ENCODE measurements at regions not wholly inside any gene's neighbourhood (a gene's known extent, or its start where the extent isn't known, plus 50 kb on each side); places are given as distances from the start of the nearest gene placed in this dataset.

DNA sequence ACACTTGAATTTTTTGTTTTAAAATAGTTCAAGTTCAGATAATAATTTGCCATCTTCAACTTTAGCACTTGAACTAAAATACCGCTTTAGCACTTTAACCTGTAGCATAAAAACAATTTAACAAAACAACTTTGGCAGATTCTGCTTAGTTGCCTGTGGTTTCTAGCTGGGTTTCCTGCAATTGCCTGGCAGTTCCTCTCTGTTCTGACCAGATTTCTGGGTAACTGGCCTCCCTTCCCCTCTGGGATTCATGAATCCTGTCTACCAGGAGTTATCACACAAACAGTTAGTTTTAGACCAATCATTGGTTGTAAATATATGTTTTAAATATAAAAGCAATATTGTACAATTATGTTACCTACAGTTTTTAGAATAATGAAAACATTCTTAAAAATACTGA, 89.8 kb upstream of the HDAC9 start:
- DNase-seq (ENCODE audit: low read depth, low spot score), result no peak

DNA sequence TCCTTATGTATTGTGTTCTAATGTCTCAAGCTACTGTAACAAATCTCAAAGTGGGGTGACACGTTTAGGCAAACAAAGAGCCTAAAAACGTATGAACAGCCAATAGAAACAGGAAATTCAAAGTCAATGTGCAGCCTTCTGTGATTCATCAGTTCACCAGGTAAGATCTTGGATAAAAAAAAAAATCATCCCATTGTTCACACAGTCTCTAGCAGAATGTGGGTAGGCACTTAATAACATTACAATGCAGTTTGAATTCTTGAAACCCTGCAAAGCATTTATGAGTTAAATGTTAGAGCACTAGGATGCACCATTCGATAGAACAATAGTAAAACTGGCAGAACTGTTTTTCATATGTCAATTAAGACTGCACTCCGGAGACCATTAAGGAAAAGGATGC, 88.2 kb upstream of the HDAC9 start:
- no peak for DNase-seq (ENCODE audit: low read depth, low spot score)

DNA sequence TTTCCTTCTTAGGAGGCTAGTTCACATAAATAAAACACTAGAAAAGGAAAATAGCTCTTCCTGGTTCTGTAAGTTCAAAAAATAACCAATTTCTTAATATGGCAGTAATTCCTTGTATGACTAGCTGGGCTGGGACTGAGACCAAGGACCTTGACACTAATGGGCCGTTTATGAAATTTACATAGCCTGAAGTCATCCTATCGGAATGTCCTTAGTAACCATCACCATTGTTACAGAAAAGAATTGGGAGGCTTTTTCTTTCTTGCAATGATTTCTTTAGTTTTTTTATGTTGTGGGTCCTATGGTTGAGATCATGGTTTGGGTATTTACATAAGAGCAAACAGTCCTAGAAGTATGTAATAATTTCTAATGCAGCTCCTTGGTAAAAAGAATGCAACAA, 87.1 kb upstream of the HDAC9 start:
- DNase-seq (ENCODE audit: low read depth, low spot score), result no peak

DNA sequence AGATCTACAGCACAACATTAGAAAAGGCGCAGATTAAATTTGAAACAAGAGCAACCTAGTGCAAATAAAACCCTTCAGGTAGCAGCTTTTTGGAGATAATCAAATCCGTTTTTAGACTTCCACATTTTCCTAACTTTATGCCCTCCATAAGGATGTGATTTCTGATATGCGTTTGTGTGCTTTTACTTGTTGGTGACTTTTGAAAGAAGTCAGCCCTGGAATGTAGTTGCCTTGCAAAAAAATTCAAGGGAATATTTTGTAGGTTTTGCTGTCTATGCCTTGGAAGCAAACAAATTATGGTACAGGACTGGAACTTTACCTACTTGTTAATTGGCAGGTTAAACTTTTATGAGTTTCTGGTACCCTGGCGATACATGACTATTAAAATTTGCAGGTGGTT, 86.7 kb upstream of the HDAC9 start:
- no peak for DNase-seq (ENCODE audit: low read depth, low spot score)

DNA sequence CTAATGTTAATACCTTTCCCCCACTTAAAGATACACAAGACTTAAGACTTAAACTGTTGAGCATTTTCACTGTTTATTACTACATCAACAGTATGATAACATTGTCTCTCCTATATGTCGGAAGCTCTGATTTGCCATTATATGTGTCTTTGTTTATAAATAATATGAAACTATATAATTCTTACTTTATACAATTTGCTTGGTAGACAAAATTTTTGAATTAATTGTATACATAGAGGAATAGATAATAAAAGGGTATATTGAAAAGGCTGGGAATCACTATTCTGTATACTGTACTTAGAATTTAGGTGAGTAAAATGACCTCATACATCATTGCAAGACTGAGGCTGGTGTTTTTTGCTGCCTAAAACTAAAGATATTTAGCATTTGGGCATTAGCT, 82.1 kb upstream of the HDAC9 start:
- no peak for DNase-seq (ENCODE audit: low read depth, low spot score)

DNA sequence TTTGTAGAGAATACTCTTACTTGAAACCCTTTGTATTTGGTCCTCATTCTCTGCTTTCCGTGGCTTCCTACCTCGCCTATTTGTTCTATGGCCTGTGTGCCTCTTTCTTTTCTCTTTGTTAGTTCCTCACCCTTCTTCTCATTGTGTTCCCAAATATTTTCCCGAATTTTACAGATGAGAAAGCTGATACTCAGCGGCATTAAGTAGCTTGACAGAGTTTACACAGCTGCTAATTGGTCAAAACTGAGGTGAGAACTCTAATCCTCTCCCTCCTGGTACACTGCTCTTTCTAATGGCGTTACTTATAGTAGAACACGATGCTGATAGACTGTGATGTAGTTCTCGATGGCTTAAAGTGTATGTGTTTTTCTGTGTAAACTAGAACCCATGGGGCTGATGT, 80.7 kb upstream of the HDAC9 start:
- no peak for DNase-seq (ENCODE audit: low read depth, low spot score)

DNA sequence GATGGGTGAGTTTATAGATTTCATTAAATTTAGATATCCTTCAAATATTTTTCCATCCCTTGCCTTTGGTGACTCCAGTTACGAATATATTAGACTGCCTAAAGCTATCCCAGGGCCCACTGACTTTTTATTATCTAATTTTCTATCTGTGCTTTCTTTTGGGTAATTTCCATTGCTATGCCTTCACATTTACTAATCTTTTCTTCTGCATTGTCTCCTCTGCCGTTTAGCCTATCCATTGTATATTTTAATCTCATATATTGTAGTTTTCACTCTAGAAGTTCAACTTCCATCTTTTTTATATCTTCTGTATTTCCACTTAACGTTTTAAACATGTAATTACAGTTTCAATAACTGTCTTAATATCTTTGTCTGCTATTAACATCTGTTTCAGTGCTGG, 78.6 kb upstream of the HDAC9 start:
- no peak for DNase-seq (ENCODE audit: low read depth, low spot score)

DNA sequence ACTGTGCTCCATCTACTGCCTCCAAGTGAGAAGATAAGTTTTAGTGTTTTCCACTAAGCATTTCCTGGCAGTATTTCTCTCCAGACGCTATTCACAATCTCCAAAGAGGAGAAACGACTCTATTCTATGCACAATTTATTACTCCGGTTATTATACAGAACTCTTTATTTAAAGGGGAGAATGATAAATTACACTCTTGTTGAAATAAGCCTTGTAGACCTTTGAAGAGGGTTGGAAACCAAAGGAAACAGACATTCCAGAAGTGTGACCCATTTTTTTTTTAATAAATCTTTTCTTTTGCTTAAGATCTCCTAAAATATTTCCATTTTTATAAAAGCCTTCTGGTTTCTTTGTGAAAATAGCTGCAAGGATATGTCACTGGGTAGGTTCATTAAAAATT, 76.1 kb upstream of the HDAC9 start:
- DNase-seq (ENCODE audit: low read depth, low spot score), result no peak

DNA sequence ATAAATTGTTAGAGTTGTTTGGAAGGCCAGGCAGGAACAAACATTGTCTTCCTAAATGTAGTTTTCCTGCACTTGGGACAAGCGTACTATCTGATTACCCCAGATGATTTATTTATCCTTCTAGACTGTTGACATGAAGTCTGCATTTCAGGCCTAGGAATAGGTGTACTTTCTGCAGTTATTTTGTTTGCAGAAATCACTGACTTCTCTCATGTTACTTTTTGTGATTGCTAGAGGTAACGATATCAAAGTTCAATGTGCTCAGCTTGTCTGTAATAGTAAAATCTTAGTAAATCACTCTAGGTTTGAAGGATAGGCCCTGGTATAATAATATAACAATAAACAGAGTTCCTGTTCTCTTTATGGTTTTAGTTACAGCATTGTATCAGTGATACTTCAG, 75.4 kb upstream of the HDAC9 start:
- no peak for DNase-seq (ENCODE audit: low read depth, low spot score)

DNA sequence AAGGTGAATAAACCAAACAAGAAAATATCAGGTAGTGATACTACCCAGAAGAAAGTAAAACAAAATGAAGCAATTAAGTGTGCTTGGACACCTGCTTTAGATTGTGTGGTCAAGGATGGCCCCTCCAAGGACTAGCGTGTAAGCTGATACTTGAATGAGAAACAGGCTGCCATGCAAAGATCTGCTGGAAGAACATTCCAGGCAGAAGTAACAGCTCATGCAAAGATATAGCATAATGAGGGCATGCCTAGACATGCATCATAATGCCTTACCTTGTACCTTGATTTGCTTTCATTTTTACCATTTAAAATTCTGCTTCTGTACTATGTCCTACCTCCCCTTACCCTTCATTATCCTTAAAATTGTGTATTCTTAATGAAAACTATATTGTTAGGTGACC, 74.8 kb upstream of the HDAC9 start:
- no peak for DNase-seq (ENCODE audit: low read depth, low spot score)

DNA sequence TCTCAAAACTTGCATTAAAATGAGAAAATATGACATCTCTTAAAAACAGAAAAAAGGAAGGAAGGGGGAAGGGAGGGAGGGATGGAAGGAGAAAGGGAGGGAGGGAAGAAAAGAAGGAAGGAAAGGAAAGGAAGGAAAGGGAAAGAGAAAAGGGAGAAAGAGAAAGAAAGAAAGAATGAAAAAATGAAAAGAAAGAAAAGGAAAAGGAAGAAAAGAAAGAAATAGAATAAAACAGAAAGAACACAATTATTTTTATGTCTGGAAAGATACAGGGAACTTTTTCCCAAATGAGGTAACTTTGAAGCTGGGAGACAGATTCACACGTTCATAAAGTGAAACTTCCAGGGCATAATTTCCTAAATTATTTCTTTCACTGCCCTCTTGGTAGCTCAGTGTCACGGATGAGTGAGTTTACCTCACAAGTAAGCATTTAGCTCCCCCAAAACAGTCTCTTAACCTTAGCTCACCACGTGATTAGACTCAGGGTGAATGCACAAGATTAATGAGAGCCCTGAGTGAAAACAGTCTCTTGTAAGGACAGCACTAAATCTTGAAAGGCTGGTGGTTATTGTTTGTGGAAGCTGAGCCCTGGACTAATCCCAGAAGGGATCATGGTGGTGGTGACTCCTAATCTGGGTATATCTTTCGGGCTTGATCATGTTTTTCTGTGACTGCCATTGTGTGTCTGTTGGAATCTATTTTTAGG, 74.1 kb upstream of the HDAC9 start:
- no peak for DNase-seq (ENCODE audit: low read depth, low spot score)

DNA sequence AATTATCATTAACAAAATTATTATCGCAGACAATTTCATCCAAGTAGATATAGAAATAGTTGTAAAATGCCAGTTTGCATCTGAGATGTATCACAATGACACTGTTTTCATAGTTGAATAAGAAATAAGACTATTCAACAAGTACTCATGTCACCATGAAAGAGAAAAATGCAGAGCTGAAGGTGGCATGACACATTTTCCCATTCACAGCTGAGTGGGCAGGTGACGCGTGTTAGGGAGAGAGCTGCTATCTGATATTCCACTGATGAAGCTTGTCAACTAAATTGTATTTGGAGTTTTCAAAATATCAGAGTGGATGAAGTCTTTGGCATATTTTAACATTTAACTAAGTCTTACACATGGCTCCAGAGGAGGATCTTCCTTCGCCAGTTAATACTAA, 70.3 kb upstream of the HDAC9 start:
- no peak for DNase-seq (ENCODE audit: low read depth, low spot score)

DNA sequence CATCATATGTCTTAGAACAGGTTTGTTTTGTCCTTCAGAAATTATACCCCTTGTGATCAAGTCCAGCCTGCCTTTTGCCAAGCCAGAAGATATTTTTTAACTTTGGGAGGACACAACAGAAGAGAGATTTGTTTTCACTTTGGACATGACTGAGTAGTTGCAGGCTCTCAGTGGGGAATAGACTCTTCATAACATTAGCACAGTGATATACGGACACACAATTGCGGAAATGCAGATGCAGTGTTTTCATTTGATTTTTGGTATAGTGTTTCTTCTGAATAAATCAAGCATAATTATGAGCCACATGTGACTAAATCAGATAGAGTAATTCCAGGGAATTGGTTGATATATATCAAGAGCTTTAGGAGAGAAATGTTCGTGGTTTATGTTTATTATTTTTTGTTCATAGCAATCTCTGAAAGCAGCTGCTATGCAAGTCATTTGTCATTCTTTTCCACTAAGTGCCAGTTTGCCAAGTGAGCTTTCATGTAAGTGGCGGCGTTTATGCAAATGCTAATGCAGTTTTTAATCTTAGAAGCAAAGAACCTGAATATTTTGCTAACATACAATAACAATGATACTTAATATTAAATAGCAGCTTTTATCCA, 69.6 kb upstream of the HDAC9 start:
- no peak for DNase-seq (ENCODE audit: low read depth, low spot score)

DNA sequence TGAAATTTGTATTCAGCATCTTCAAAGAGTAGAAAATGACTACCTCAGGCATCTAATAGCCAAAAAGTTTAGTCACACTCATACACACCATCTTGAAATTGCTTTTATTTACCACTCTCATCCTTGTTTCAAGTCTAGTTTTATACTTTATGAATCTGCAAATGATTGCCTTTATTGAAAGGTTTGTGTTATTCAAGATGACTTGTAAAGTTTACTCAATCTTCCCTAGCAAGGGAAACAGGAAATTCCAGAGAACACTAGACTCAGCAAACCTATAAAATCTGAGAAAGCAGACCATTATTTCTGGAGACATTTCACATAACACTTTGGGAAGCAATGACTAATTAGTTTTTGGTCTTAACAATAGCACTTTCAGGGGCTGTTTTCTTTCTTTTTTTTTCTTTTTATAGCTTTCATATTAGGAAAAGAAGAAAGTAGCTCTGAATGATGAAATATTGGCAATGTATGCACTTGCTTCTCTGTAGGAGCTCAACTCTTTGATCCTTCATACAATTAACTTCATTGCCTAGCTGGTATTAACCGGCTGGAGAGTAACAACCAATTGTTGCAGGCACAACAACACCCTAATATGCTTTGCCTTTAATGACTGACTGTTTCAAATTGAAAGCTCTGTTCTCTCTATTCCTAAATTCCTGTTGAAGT, 68.9 kb upstream of the HDAC9 start:
- peak; percentile 74 for DNase-seq (ENCODE audit: low read depth, low spot score)

DNA sequence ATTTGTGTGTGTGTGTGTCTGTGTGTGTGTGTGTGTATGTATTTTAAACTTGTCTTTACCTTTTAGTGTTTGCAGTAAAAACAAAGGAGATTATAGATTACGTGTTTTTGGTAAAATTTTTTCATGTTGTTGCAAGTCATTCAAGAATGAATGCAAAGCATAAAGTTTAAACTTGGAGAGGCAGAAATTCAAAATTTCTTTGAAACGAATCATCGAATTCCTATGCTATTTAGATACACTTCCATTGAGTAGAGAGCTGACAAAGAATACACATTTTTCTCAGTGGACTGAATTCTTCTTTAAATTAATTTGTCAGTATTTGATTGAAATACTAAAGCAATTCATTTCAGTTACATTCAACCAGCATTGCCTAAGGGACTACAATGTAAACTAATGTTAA, 66.0 kb upstream of the HDAC9 start:
- no peak for DNase-seq (ENCODE audit: low read depth, low spot score)

DNA sequence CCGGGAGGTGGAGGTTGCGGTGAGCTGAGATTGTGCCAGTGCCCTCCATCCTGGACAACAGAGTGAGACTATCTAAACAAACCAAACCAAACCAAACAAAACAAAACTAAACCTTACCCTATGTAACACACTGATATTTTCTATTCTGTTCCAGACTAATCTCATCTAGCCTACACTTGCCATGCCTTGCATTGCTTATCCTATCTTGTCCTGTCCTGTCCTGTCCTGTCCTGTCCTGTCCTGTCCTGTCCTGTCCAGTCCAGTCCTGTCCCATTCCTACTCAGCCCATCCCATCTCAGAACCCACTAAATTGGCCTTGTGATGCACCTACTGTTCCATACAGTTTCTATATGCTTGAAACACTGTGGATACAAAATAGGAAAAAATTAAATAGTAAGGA, 64.7 kb upstream of the HDAC9 start:
- DNase-seq (ENCODE audit: low read depth, low spot score), result no peak

DNA sequence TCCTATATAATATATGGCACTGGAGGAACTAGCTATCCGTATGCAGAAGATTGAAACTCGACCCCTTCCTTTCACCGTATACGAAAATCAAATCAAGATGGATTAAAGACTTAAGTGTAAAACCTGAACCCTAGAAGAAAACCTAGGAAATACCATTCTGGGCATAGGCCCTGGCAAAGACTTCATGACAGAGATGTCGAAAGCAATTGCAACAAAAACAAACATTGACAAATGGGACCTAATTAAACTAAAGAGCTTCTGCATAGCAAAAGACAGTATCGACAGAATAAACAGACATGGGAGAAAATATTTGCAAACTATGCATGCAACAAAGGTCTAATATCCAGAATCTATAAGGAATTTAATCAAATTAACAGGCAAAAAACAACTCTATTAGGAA, 61.4 kb upstream of the HDAC9 start:
- no peak for DNase-seq (ENCODE audit: low read depth, low spot score)

DNA sequence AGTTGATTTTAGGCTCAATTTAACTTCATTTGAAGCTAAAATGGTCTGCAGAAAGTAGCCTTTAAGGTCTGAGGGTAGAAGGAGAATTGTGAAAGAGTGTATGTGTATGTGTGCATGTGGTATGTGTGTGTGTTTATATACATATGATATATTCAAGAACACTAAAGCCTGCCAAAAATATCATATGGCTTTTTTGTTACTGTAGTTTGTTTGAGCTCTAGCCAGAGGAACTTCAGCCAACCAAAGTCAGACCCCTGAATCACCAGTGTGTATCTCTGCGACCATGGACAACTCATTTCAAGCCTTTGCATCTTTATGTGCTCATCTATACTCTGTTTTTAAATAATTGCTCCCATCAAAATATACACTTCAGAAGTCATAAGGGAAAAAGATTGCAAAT, 58.4 kb upstream of the HDAC9 start:
- DNase-seq (ENCODE audit: low read depth, low spot score), result no peak

DNA sequence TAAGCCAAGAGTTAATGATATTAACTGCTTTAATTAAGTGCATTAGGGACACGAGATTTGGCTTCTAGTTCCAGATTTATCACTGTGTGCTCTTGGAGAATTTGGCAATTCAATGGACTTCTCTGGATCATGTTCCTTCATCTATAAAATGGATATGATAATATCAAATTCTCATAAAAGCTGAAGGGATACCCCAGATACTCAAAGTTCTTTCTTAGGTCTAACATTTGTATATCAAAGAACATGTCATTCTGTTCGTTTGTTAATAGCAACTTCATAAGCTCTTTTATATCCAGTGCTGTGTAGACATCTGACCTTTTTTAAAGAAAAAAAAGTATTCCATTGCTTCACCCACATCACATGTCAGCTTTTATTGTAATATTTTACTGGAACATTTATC, 54.6 kb upstream of the HDAC9 start:
- no peak for DNase-seq (ENCODE audit: low read depth, low spot score)

DNA sequence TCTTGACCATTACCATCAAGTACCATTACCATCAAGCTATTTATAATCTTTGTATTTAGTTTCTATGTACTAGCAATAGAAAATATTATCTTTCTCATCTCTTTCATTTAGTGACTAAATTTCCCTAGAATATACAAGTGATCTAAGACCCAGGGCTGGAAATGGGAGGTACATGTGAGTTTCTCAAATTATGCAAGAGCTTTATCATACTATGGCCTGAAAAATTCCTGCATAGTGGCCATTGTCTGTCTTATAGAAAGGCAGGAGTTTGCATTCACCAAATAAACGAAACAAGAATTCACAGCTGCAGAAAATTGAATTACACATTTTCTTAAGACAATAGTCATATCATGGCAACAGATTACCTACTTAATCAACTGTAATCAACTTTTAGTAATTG, 50.7 kb upstream of the HDAC9 start:
- no peak for DNase-seq (ENCODE audit: low read depth, low spot score)

DNA sequence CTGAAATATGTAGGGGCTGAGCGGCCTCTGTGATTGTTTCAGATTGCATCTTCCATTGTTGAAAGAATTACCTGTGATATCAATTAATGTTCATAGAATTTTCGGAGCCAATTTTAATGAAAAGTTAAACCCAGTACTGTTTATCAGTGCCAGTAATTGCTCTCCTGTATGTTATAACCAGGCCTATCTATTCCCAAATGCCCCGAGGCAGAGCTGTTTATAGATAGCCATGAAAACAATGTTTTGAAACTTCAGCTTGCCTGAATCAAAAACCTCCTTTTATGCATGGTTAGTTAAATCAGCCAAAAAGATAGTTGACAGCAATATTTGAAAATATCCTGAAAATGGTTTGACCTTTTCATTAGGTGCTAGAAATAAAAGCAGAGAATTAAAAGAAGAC, 50.1 kb upstream of the HDAC9 start:
- DNase-seq (ENCODE audit: low read depth, low spot score), result no peak
